ENCODE measurements at regions not wholly inside any gene's neighbourhood (a gene's known extent, or its start where the extent isn't known, plus 50 kb on each side); places are given as distances from the start of the nearest gene placed in this dataset.

DNA sequence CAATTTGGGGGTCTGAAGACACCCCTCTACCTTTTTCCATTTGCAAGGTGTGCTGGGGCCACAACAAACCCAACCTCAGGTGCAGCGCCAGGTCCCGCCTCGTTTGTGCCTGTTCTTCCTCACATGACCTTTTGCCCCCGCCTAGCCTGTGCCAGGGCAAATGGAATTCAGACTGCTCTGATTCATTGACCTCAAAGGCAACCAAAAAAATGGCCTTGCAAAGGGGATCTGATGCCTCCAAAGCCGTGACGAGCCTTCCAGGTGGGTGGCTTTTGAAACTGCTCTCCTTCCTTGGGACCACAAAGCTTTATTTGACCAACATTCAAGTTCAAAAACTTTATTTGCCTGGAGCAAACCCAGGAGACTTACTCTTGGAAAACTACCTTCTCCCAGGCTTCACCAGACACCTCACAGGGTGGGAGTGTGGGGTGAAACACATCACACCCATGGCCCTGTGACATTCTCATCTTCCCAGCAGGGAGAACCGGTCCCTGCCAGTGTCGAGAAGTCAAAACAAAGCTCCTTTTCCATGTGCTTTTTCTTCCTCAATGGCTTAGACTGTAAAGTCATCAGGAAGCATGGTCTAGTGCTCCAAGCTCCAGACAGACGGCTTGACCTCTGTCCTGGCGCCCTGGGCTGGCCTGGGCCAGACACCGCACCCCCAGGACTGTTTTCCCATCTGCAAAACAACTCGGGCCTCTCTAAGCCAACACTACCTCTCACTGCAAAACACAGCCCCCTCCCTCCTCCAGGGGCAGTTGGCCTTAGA is 103.9 kb upstream of the HES1 start:
- Histone ChIP-seq H3K9me2 (replicated peaks; ENCODE audit: control insufficient read depth, low read length) (no peaks in the 10 kb centered on the region), H4K20me1 (ENCODE audit: control insufficient read depth, insufficient read depth, low read depth, low read length) (no peaks in the 10 kb centered on the region), H3K27me3 (ENCODE audit: control insufficient read depth, low read length) (no peaks in the 10 kb centered on the region), H3K9me3 (ENCODE audit: control insufficient read depth, insufficient read depth, low read length) (0 out of 2 replicates have a peak, but pooled peaks cover 2% of the 10 kb centered on the region), H3K4me3 (ENCODE audit: low read length) (peak overlapping the region; percentile 50), H3K79me2 (ENCODE audit: control insufficient read depth, low read length) (no peaks in the 10 kb centered on the region), H3F3A (ENCODE audit: control insufficient read depth, insufficient read depth) (no peaks in the 10 kb centered on the region), H3K4me1 (ENCODE audit: control insufficient read depth, low read length) (peaks cover 68% of the 10 kb centered on the region), H3K4me2 (ENCODE audit: low read length) (peak overlapping the region; percentile 64), H3K27ac (ENCODE audit: low read depth, low read length) (peak overlapping the region; percentile 16; the same call in 1 of the 2 replicates), H3K36me3 (ENCODE audit: control insufficient read depth, low read length) (no peaks in the 10 kb centered on the region)
- no peak for TF ChIP-seq EZH2phosphoT487 (IDR thresholded peaks at IDR 0.05; ENCODE audit: borderline replicate concordance, low read length)
- TF ChIP-seq, protein P1, sequence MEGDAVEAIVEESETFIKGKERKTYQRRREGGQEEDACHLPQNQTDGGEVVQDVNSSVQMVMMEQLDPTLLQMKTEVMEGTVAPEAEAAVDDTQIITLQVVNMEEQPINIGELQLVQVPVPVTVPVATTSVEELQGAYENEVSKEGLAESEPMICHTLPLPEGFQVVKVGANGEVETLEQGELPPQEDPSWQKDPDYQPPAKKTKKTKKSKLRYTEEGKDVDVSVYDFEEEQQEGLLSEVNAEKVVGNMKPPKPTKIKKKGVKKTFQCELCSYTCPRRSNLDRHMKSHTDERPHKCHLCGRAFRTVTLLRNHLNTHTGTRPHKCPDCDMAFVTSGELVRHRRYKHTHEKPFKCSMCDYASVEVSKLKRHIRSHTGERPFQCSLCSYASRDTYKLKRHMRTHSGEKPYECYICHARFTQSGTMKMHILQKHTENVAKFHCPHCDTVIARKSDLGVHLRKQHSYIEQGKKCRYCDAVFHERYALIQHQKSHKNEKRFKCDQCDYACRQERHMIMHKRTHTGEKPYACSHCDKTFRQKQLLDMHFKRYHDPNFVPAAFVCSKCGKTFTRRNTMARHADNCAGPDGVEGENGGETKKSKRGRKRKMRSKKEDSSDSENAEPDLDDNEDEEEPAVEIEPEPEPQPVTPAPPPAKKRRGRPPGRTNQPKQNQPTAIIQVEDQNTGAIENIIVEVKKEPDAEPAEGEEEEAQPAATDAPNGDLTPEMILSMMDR (IDR thresholded peaks at IDR 0.05; ENCODE audit: low read depth, low read length, poor library complexity, severe bottlenecking) = no peak

DNA sequence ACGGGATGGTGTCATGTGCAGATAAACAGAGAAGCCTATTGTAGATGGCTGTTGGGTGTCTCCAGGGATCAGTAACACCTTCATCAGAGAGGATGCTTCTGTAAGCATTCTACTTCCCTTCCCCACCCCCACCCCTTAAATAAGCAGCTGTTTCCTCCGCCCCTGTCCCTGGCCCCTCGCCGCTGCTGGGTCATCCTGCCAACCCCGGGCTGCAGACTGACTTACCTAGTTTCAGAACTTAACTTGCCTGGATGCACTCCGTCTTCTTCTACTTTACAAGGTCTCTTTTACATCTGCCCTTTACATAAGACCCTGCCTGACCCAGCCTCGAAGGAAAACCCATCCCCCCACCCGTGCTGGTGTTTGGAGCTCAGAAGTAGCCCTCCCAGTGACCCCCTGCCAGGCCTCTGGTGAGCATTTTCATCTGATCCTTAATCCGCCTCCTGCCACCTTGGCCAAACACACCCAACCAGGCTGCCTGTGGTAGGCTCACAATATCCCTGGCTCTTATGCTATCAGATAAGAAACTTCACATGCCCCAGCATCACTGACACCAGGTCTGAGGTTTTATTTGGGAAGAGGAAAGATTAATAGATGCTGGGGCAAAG is 103.0 kb upstream of the HES1 start:
- Histone ChIP-seq H4K20me1 (ENCODE audit: control insufficient read depth, insufficient read depth, low read depth, low read length) (no peaks in the 10 kb centered on the region), H3K79me2 (ENCODE audit: control insufficient read depth, low read length) (no peaks in the 10 kb centered on the region), H3F3A (ENCODE audit: control insufficient read depth, insufficient read depth) (no peaks in the 10 kb centered on the region), H3K27ac (ENCODE audit: low read depth, low read length) (peak overlapping the region; percentile 33), H3K36me3 (ENCODE audit: control insufficient read depth, low read length) (no peaks in the 10 kb centered on the region), H3K9me3 (ENCODE audit: control insufficient read depth, insufficient read depth, low read length) (0 out of 2 replicates have a peak, but pooled peaks cover 2% of the 10 kb centered on the region), H3K4me1 (ENCODE audit: control insufficient read depth, low read length) (peaks cover 67% of the 10 kb centered on the region), H3K4me3 (ENCODE audit: low read length) (peak overlapping the region; percentile 50), H3K9me2 (replicated peaks; ENCODE audit: control insufficient read depth, low read length) (no peaks in the 10 kb centered on the region), H3K4me2 (ENCODE audit: low read length) (peak overlapping the region; percentile 64), H3K27me3 (ENCODE audit: control insufficient read depth, low read length) (no peaks in the 10 kb centered on the region)
- TF ChIP-seq, protein P1 (IDR thresholded peaks at IDR 0.05; ENCODE audit: low read depth, low read length, poor library complexity, severe bottlenecking) = no peak
- no peak for TF ChIP-seq EZH2phosphoT487 (IDR thresholded peaks at IDR 0.05; ENCODE audit: borderline replicate concordance, low read length)

DNA sequence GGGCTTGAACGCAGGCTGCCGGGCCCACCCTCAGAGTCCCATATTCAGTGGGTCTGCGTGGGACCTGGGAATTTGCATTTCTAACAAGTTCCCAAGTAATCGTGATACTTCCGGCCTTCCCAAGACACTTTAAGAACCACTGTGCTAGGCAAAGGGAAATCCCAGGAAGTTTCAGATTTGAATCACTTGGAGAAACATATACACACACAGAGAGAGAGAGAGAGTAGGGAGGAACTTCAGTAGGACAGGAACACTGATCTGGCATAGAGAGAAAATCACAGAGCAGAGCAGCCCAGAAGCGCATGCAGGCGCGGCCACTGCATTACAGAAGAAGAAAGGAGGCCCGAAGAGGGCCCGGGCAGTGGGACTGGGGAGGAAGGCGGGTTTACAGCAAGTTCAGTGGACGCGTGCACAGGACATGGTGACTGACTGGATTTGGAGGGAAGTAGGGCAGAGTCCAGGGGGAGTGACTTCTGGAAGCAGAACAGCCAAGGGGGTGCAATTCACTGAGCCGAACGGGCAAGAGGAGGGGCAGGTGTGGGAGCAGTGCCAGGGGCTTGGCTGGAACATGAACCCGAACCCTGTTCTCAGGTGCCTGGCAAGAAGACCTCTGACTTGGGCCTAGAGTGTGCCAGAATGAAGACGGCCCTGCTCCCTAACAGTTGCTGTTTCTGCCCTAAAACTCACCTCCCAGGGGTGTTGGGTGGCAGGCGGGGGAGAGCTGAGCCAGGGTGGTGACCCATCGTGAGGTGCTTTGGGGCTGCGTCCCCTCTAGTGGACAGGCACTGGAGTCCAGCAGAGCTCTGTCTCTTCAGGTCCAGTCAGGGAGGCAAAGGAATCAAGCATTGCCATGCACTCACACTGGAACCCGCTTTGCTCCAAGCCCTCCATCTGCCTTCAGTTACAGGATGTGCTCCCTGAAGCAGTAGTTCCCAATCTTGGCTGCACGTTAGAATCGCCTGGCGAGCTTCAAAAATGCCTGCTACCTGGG is 101.3 kb upstream of the HES1 start:
- no peak for TF ChIP-seq EZH2phosphoT487 (IDR thresholded peaks at IDR 0.05; ENCODE audit: borderline replicate concordance, low read length)
- TF ChIP-seq, protein P1 (IDR thresholded peaks at IDR 0.05; ENCODE audit: low read depth, low read length, poor library complexity, severe bottlenecking) = no peak
- H3K9me2 ChIP-seq (replicated peaks; ENCODE audit: control insufficient read depth, low read length) = no peaks in the 10 kb centered on the region
- H3K79me2 ChIP-seq (ENCODE audit: control insufficient read depth, low read length) = no peaks in the 10 kb centered on the region
- H3K27me3 ChIP-seq (ENCODE audit: control insufficient read depth, low read length) = no peaks in the 10 kb centered on the region
- no peaks in the 10 kb centered on the region for H3K36me3 ChIP-seq (ENCODE audit: control insufficient read depth, low read length)
- H3F3A ChIP-seq (ENCODE audit: control insufficient read depth, insufficient read depth) = no peaks in the 10 kb centered on the region
- H3K9me3 ChIP-seq (ENCODE audit: control insufficient read depth, insufficient read depth, low read length) = no peaks in the 10 kb centered on the region
- peak overlapping the region; percentile 35 for H3K4me3 ChIP-seq (ENCODE audit: low read length)
- peak overlapping the region; percentile 57 for H3K4me2 ChIP-seq (ENCODE audit: low read length)
- peaks cover 53% of the 10 kb centered on the region for H3K4me1 ChIP-seq (ENCODE audit: control insufficient read depth, low read length)
- H4K20me1 ChIP-seq (ENCODE audit: control insufficient read depth, insufficient read depth, low read depth, low read length) = no peaks in the 10 kb centered on the region
- no peak overlapping the region for H3K27ac ChIP-seq (ENCODE audit: low read depth, low read length)
